Liver (tissue), 8 donors: ENCODE measurements at regions not wholly inside any gene's neighbourhood (a gene's known extent, or its start where the extent isn't known, plus 50 kb on each side); places are given as distances from the start of the nearest gene placed in this dataset.

ENCODE experiments used
- DNase-seq: peaks from one replicate; pipeline ENCODE4 v3.0.0-alpha.2; 2017; ENCODE audit warnings: low spot score
- H3K27ac ChIP-seq, 2 donors: one replicate each; pipeline ENCODE4 v1.7.0; 2013; ENCODE audit warnings: inconsistent platforms in 2 of 2, low read length in 2 of 2, control low read depth in 1 of 2, low read depth in 1 of 2, mild to moderate bottlenecking in 1 of 2
- H3K27me3 ChIP-seq, 4 donors: one replicate each; pipeline versions ENCODE4 v1.6.1 to v1.7.0; 2013; ENCODE audit warnings: low read length in 3 of 4, inconsistent platforms in 1 of 4, mild to moderate bottlenecking in 1 of 4, moderate library complexity in 1 of 4; ENCODE audit not compliant: control insufficient read depth in 4 of 4, insufficient read depth in 4 of 4
- H3K36me3 ChIP-seq, 4 donors: one replicate each; pipeline versions ENCODE4 v1.6.1 to v1.7.0; 2013; ENCODE audit warnings: low read length in 3 of 4, mild to moderate bottlenecking in 3 of 4, low read depth in 1 of 4, moderate library complexity in 1 of 4; ENCODE audit not compliant: control insufficient read depth in 4 of 4, insufficient read depth in 3 of 4
- H3K4me1 ChIP-seq, 4 donors: one replicate each; pipeline versions ENCODE4 v1.6.1 to v1.7.0; 2013; ENCODE audit warnings: low read length in 3 of 4, mild to moderate bottlenecking in 3 of 4, moderate library complexity in 1 of 4; ENCODE audit not compliant: control insufficient read depth in 4 of 4, insufficient read depth in 4 of 4
- H3K4me3 ChIP-seq, 3 donors: one replicate each; pipeline versions ENCODE4 v1.6.1 to v1.7.0; 2013; ENCODE audit warnings: low read length in 3 of 3, control low read depth in 1 of 3, low read depth in 1 of 3, mild to moderate bottlenecking in 1 of 3
- H3K9ac ChIP-seq, 2 donors: one replicate each; pipeline ENCODE4 v1.7.0; 2013; ENCODE audit warnings: low read length in 2 of 2, mild to moderate bottlenecking in 2 of 2, moderate library complexity in 2 of 2, control low read depth in 1 of 2, low read depth in 1 of 2
- H3K9me3 ChIP-seq, 4 donors: one replicate each; pipeline versions ENCODE4 v1.6.1 to v1.7.0; 2013; ENCODE audit warnings: low read length in 3 of 4; ENCODE audit not compliant: control insufficient read depth in 4 of 4
- ATF3 ChIP-seq: IDR thresholded peaks from 2 replicates; pipeline ENCODE4 v1.6.1; 2016; ENCODE audit warnings: antibody characterized with exemption
- CTCF ChIP-seq: fragments of 150-350 bp; IDR thresholded peaks from 2 replicates; pipeline ENCODE4 v1.5.1; 2017; ENCODE audit warnings: improper control_type of control experiment, low read depth, low read length; ENCODE audit not compliant: missing input control
- EGR1 ChIP-seq, 2 donors: IDR thresholded peaks; 2 replicates each; pipeline ENCODE4 v1.6.1; 2016 to 2018; ENCODE audit warnings: antibody characterized with exemption in 2 of 2, low read depth in 2 of 2
- FOXA1 ChIP-seq: IDR thresholded peaks from 2 replicates; pipeline ENCODE4 v1.6.1; 2016; ENCODE audit warnings: antibody characterized with exemption
- FOXA2 ChIP-seq: IDR thresholded peaks from 2 replicates; pipeline ENCODE4 v1.6.1; 2016; ENCODE audit warnings: antibody characterized with exemption
- GABPA ChIP-seq, 2 donors: IDR thresholded peaks in 1 of 2; conservative IDR thresholded peaks in 1 of 2; 2 replicates each; pipeline ENCODE4 v1.6.1; 2016; ENCODE audit warnings: antibody characterized with exemption in 2 of 2, mild to moderate bottlenecking in 1 of 2, moderate library complexity in 1 of 2
- HNF4A ChIP-seq, 2 donors: conservative IDR thresholded peaks; 2 replicates each; pipeline ENCODE4 v1.6.1; 2016; ENCODE audit warnings: antibody characterized with exemption in 2 of 2, mild to moderate bottlenecking in 2 of 2
- HNF4G ChIP-seq: IDR thresholded peaks from 2 replicates; pipeline ENCODE4 v1.6.1; 2016; ENCODE audit warnings: antibody characterized with exemption
- JUND ChIP-seq, 2 donors: IDR thresholded peaks; 2 replicates each; pipeline ENCODE4 v1.6.1; 2016; ENCODE audit warnings: antibody characterized with exemption in 2 of 2
- MAX ChIP-seq: IDR thresholded peaks from 2 replicates; pipeline ENCODE4 v1.6.1; 2016; ENCODE audit warnings: antibody characterized with exemption
- NR2F2 ChIP-seq: IDR thresholded peaks from 2 replicates; pipeline ENCODE4 v1.6.1; 2016; ENCODE audit warnings: antibody characterized with exemption
- RAD21 ChIP-seq, 2 donors: IDR thresholded peaks; 2 replicates each; pipeline ENCODE4 v1.6.1; 2016; ENCODE audit warnings: antibody characterized with exemption in 2 of 2, mild to moderate bottlenecking in 2 of 2
- REST ChIP-seq: IDR thresholded peaks from 2 replicates; pipeline ENCODE4 v1.6.1; 2016; ENCODE audit warnings: antibody characterized with exemption, mild to moderate bottlenecking
- RXRA ChIP-seq, 2 donors: IDR thresholded peaks; 2 replicates each; pipeline ENCODE4 v1.6.1; 2017 to 2018; ENCODE audit warnings: antibody characterized with exemption in 2 of 2, mild to moderate bottlenecking in 1 of 2
- SP1 ChIP-seq: IDR thresholded peaks from 2 replicates; pipeline ENCODE4 v1.6.1; 2018; ENCODE audit warnings: antibody characterized with exemption, mild to moderate bottlenecking
- TAF1 ChIP-seq: conservative IDR thresholded peaks from 2 replicates; pipeline ENCODE4 v1.6.1; 2016; ENCODE audit warnings: antibody characterized with exemption, mild to moderate bottlenecking
- YY1 ChIP-seq: IDR thresholded peaks from 2 replicates; pipeline ENCODE4 v1.6.1; 2016; ENCODE audit warnings: antibody characterized with exemption, mild to moderate bottlenecking
- ZBTB33 ChIP-seq: IDR thresholded peaks from 2 replicates; pipeline ENCODE4 v1.6.1; 2016; ENCODE audit warnings: antibody characterized with exemption
- WGBS: extraction: QIAGEN DNeasy Blood & Tissue Kit; methylation state at CpG from one replicate; pipeline ENCODE4 v1.1.7; 2013; 5-methylcytosine and 5-hydroxymethylcytosine counted together
- donor health status: healthy.
- donor health status: healthy.
- donor health status: healthy.
- donor health status: healthy.
- donor health status: healthy.

- Histone ChIP-seq H3K27ac (no peak overlapping the region), H3K27me3 (peaks cover 0 to 3% (median 0%) of the 10 kb centered on the region in 4 donors), H3K36me3 (no peaks in the 10 kb centered on the region), H3K4me3 (no peak overlapping the region), H3K9me3 (peaks cover 0 to 3% (median 1%) of the 10 kb centered on the region in 4 donors), H3K9ac (no peak overlapping the region), H3K4me1 (no peaks in the 10 kb centered on the region)
- no peak for TF ChIP-seq YY1
- TF ChIP-seq FOXA1 = no peak
- TF ChIP-seq JUND (IDR thresholded peaks at IDR 0.05) = no peak
- TF ChIP-seq ZBTB33 = no peak
- TF ChIP-seq HNF4A (conservative IDR thresholded peaks at IDR 0.05) = no peak
- no peak for TF ChIP-seq RAD21 (IDR thresholded peaks at IDR 0.05)
- WGBS = 73% methylated on average over 9 of the region's 9 CpGs
- DNase-seq = no peak
Measured at GRCh38 chr14:101078892-101079221, 175.3 kb upstream of the RTL1 start.

- no peak for DNase-seq
- Histone ChIP-seq H3K27me3 (peaks cover 0 to 5% (median 1%) of the 10 kb centered on the region in 4 donors), H3K36me3 (no peaks in the 10 kb centered on the region), H3K9ac (no peak overlapping the region), H3K4me3 (no peak overlapping the region), H3K4me1 (no peaks in the 10 kb centered on the region), H3K27ac (no peak overlapping the region), H3K9me3 (peaks cover 0 to 3% (median 1%) of the 10 kb centered on the region in 4 donors)
- TF ChIP-seq FOXA1 = no peak
- 95% methylated on average over 2 of the region's 2 CpGs for WGBS
Measured at GRCh38 chr14:101080922-101081593, 177.5 kb upstream of the RTL1 start.

- Histone ChIP-seq H3K9ac (no peak overlapping the region), H3K27me3 (peaks cover 0 to 6% (median 0%) of the 10 kb centered on the region in 4 donors), H3K4me3 (no peak overlapping the region), H3K9me3 (peaks cover 0 to 3% (median 1%) of the 10 kb centered on the region in 4 donors), H3K4me1 (no peaks in the 10 kb centered on the region), H3K27ac (no peak overlapping the region), H3K36me3 (no peaks in the 10 kb centered on the region)
- no peak for TF ChIP-seq SP1
- no peak for TF ChIP-seq REST
- no peak for TF ChIP-seq NR2F2
- TF ChIP-seq FOXA2 = no peak
- no peak for TF ChIP-seq GABPA (IDR thresholded peaks at IDR 0.05 in 1 of 2, conservative IDR thresholded peaks at IDR 0.05 in 1 of 2)
- TF ChIP-seq RAD21 (IDR thresholded peaks at IDR 0.05) = no peak
- no peak for TF ChIP-seq YY1
- TF ChIP-seq CTCF = no peak
- TF ChIP-seq ZBTB33 = no peak
- no peak for TF ChIP-seq EGR1 (IDR thresholded peaks at IDR 0.05; ENCODE audit: low read depth in 2 of 2)
- TF ChIP-seq FOXA1 = no peak
- TF ChIP-seq HNF4A (conservative IDR thresholded peaks at IDR 0.05) = no peak
- TF ChIP-seq TAF1 = no peak
- no peak for TF ChIP-seq MAX
- no peak for TF ChIP-seq HNF4G
- no peak for TF ChIP-seq JUND (IDR thresholded peaks at IDR 0.05)
- TF ChIP-seq RXRA (IDR thresholded peaks at IDR 0.05) = no peak
- no peak for TF ChIP-seq ATF3
- WGBS = 82% methylated on average over 10 of the region's 10 CpGs
- no peak for DNase-seq
Measured at GRCh38 chr14:101082036-101082435, 178.5 kb upstream of the RTL1 start.
